SK-N-SH (cell line): ENCODE measurements at regions not wholly inside any gene's neighbourhood (a gene's known extent, or its start where the extent isn't known, plus 50 kb on each side); places are given as distances from the start of the nearest gene placed in this dataset.

Experiments used
- CTCF ChIA-PET: fragments of 300-600, 350-600 bp; formaldehyde crosslinking; extraction: SDS; loops from one replicate; lab custom pipeline; 2021; lab: Yijun Ruan, JAX
- POLR2A ChIA-PET: fragments of 350-600 bp; sonication (Branson Sonifier 250); formaldehyde crosslinking; extraction: SDS; loops from one replicate; lab custom pipeline; 2020; ENCODE audit warnings: antibody characterized with exemption, inconsistent platforms; lab: Yijun Ruan, JAX
- DNase-seq: peaks from one replicate; pipeline ENCODE4 v3.0.0; 2012
- H2AFZ ChIP-seq: fragments of 200-600 bp; sonication (generic); 2 replicates; pipeline ENCODE4 v1.8.1; 2016; ENCODE audit warnings: antibody characterized with exemption, mild to moderate bottlenecking, low read depth
- H3F3A ChIP-seq: fragments of 200-600 bp; sonication (generic); replicated peaks from 2 replicates; pipeline ENCODE3; 2016; ENCODE audit warnings: antibody characterized with exemption, mild to moderate bottlenecking; ENCODE audit not compliant: insufficient read depth
- H3K27ac ChIP-seq, 2 experiments: fragments of 200-500 bp in 1 of 2; fragments of 200-600 bp in 1 of 2; sonication (Bioruptor generic) in 1 of 2; sonication (generic), shearing (Covaris generic) in 1 of 2; 2 replicates each; pipeline versions ENCODE4 v1.5.1 to v1.6.1; 2014 to 2016; ENCODE audit warnings: low read depth in 2 of 2, inconsistent platforms in 1 of 2, low read length in 1 of 2, mild to moderate bottlenecking in 1 of 2, mixed read lengths in 1 of 2
- H3K27me3 ChIP-seq: fragments of 200-600 bp; sonication (generic), shearing (Covaris generic); 2 replicates; pipeline ENCODE4 v1.6.1; 2016; ENCODE audit warnings: mixed run types; ENCODE audit not compliant: insufficient read depth
- H3K36me3 ChIP-seq, 2 experiments: fragments of 200-500 bp in 1 of 2; fragments of 200-600 bp in 1 of 2; sonication (Bioruptor generic) in 1 of 2; sonication (generic) in 1 of 2; replicated peaks in 1 of 2; 2 replicates each; pipeline versions ENCODE3 to v1.5.1; 2014 to 2016; ENCODE audit warnings: low read length in 1 of 2, mild to moderate bottlenecking in 1 of 2; ENCODE audit not compliant: insufficient read depth in 2 of 2, control insufficient read depth in 1 of 2
- H3K4me1 ChIP-seq, 2 experiments: fragments of 200-500 bp in 1 of 2; fragments of 200-600 bp in 1 of 2; sonication (Bioruptor generic) in 1 of 2; sonication (generic), shearing (Covaris generic) in 1 of 2; 2 replicates each; pipeline versions ENCODE4 v1.5.1 to v1.6.1; 2014 to 2016; ENCODE audit warnings: low read depth in 1 of 2, low read length in 1 of 2, mixed run types in 1 of 2; ENCODE audit not compliant: insufficient read depth in 2 of 2, control insufficient read depth in 1 of 2
- H3K4me2 ChIP-seq: fragments of 200-600 bp; sonication (generic), shearing (Covaris generic); 2 replicates; pipeline ENCODE4 v1.6.1; 2017; ENCODE audit warnings: mixed run types
- H3K4me3 ChIP-seq, 2 experiments: fragments of 200-500 bp in 1 of 2; fragments of 200-600 bp in 1 of 2; sonication (Bioruptor generic) in 1 of 2; sonication (generic), shearing (Covaris generic) in 1 of 2; 2 replicates each; pipeline versions ENCODE4 v1.5.1 to v1.8.1; 2014 to 2016; ENCODE audit warnings: low read depth in 2 of 2, inconsistent platforms in 1 of 2, low read length in 1 of 2, mild to moderate bottlenecking in 1 of 2, mixed read lengths in 1 of 2, moderate library complexity in 1 of 2
- H3K79me2 ChIP-seq: fragments of 200-600 bp; sonication (generic); 2 replicates; pipeline ENCODE4 v1.8.1; 2017; ENCODE audit warnings: mild to moderate bottlenecking; ENCODE audit not compliant: insufficient read depth
- H3K9ac ChIP-seq: fragments of 200-600 bp; sonication (generic); 2 replicates; pipeline ENCODE4 v1.6.1; 2017; ENCODE audit warnings: mixed run types
- H3K9me2 ChIP-seq: fragments of 200-600 bp; sonication (generic); 2 replicates; pipeline ENCODE4 v1.6.1; 2017; ENCODE audit warnings: mixed run types
- H3K9me3 ChIP-seq: fragments of 200-600 bp; sonication (generic); 2 replicates; pipeline ENCODE4 v1.6.1; 2017; ENCODE audit warnings: mixed run types, mild to moderate bottlenecking, moderate library complexity
- H4K20me1 ChIP-seq: fragments of 200-600 bp; sonication (generic); 2 replicates; pipeline ENCODE4 v1.6.1; 2017; ENCODE audit warnings: mild to moderate bottlenecking, mixed run types; ENCODE audit not compliant: insufficient read depth
- CHD2 ChIP-seq: fragments of 150-350 bp; IDR thresholded peaks from 2 replicates; pipeline ENCODE4 v1.6.1; 2018; ENCODE audit warnings: low read length; ENCODE audit not compliant: partially characterized antibody
- EP300 ChIP-seq, 2 experiments: IDR thresholded peaks; 2 replicates each; pipeline versions ENCODE4 v1.4.0 to v1.6.1; 2012; ENCODE audit warnings: borderline replicate concordance in 1 of 2, low read depth in 1 of 2, low read length in 1 of 2
- EZH2phosphoT487 ChIP-seq: fragments of 200-600 bp; sonication (generic); IDR thresholded peaks from 2 replicates; pipeline ENCODE4 v1.6.1; 2017; ENCODE audit warnings: low read depth, mixed run types, mild to moderate bottlenecking, antibody characterized with exemption, moderate library complexity, borderline replicate concordance
- FOSL2 ChIP-seq: IDR thresholded peaks from 2 replicates; pipeline ENCODE4 v1.4.0; 2012; ENCODE audit warnings: low read depth, mild to moderate bottlenecking, moderate library complexity, borderline replicate concordance
- FOXJ3 ChIP-seq: sonication (generic); formaldehyde crosslinking; IDR thresholded peaks from 2 replicates; pipeline ENCODE4 v1.5.1; 2020; ENCODE audit warnings: mild to moderate bottlenecking, missing genetic modification reagents
- FOXM1 ChIP-seq: IDR thresholded peaks from 2 replicates; pipeline ENCODE4 v1.4.0; 2012; ENCODE audit warnings: low read depth, mild to moderate bottlenecking
- GATA2 ChIP-seq: sonication (generic); formaldehyde crosslinking; IDR thresholded peaks from 2 replicates; pipeline ENCODE4 v1.5.0; 2020; ENCODE audit warnings: mild to moderate bottlenecking, missing genetic modification reagents
- MEF2A ChIP-seq: IDR thresholded peaks from 2 replicates; pipeline ENCODE4 v1.4.0; 2012; ENCODE audit warnings: low read depth, borderline replicate concordance
- MXI1 ChIP-seq: IDR thresholded peaks from 2 replicates; pipeline ENCODE4 v1.6.1; 2012; ENCODE audit warnings: mild to moderate bottlenecking, low read depth, low read length, improper control_type of control experiment
- NFIC ChIP-seq: IDR thresholded peaks from 2 replicates; pipeline ENCODE4 v1.4.0; 2012; ENCODE audit warnings: borderline replicate concordance
- PBX3 ChIP-seq: IDR thresholded peaks from 2 replicates; pipeline ENCODE4; 2012
- POLR2AphosphoS5 ChIP-seq: IDR thresholded peaks from 2 replicates; pipeline ENCODE4 v1.6.1; 2012; ENCODE audit warnings: low read depth, low read length
- RCOR1 ChIP-seq: fragments of 150-350 bp; IDR thresholded peaks from 2 replicates; pipeline ENCODE4 v1.6.1; 2017; ENCODE audit warnings: antibody characterized with exemption, low read length
- RFX5 ChIP-seq: IDR thresholded peaks from 2 replicates; pipeline ENCODE4 v1.6.1; 2012; ENCODE audit warnings: mild to moderate bottlenecking, improper control_type of control experiment, low read length
- TCF12 ChIP-seq: IDR thresholded peaks from 2 replicates; pipeline ENCODE4 v1.4.0; 2012
- USF1 ChIP-seq: IDR thresholded peaks from 2 replicates; pipeline ENCODE4 v1.4.0; 2012; ENCODE audit warnings: low read depth, borderline replicate concordance
- YY1 ChIP-seq: IDR thresholded peaks from 2 replicates; pipeline ENCODE4 v1.4.0; 2012; ENCODE audit warnings: low read depth, mild to moderate bottlenecking
- WGBS: methylation state at CpG from one replicate; pipeline ENCODE4 v1.1.6; 2017; ENCODE audit warnings: low lambda C conversion rate; 5-methylcytosine and 5-hydroxymethylcytosine counted together
- TF ChIP-seq, protein P1 (sequence below): IDR thresholded peaks from 2 replicates; pipeline ENCODE4 v1.6.1; 2012; ENCODE audit warnings: mild to moderate bottlenecking, low read depth, low read length, moderate library complexity

DNA sequence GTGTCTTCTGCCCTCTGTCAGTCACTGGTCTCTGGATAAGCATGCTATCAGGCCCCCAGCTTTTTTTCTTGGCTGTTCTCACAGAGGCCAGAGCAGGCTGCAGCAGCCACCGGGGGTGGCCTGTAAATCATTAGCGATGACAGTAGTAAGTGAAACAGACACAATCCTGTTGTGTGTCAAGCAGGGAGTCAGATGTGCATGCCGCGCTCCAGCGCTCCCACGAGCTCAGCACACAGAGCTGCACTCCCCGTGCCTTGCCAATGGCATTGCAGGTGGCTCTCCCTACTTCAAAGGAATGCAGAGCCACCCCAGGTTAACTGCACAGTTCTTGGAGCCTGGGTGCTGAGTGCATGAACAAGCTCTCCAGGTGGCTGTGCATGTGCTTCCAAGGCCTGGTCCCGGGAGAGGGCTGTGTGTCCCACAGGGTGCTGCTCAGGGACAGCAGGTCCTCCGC, 226.1 kb downstream of the GLRX3 start:
- TF ChIP-seq CHD2 (peak; percentile 87), FOSL2 (no peak), USF1 (no peak), RFX5 (no peak; the same call in 1 of the 2 replicates), POLR2AphosphoS5 (peak; percentile 31; the same call in 1 of the 2 replicates), EP300 (IDR thresholded peaks at IDR 0.05; ENCODE audit: borderline replicate concordance in 1 of 2, low read depth in 1 of 2, low read length in 1 of 2) (peak in 1 of 2 experiments; percentile 96; a peak in 2 of 4 replicates), TCF12 (peak; percentile 68), NFIC (no peak), MXI1 (no peak; the same call in 1 of the 2 replicates), EZH2phosphoT487 (no peak), FOXJ3 (CRISPR knock-in tag) (peak; percentile 75; the same call in 1 of the 2 replicates), YY1 (no peak), RCOR1 (peak; percentile 99), PBX3 (no peak; the same call in 1 of the 2 replicates), GATA2 (CRISPR knock-in tag) (peak; percentile 74), MEF2A (no peak), FOXM1 (no peak)
- TF ChIP-seq, protein P1, sequence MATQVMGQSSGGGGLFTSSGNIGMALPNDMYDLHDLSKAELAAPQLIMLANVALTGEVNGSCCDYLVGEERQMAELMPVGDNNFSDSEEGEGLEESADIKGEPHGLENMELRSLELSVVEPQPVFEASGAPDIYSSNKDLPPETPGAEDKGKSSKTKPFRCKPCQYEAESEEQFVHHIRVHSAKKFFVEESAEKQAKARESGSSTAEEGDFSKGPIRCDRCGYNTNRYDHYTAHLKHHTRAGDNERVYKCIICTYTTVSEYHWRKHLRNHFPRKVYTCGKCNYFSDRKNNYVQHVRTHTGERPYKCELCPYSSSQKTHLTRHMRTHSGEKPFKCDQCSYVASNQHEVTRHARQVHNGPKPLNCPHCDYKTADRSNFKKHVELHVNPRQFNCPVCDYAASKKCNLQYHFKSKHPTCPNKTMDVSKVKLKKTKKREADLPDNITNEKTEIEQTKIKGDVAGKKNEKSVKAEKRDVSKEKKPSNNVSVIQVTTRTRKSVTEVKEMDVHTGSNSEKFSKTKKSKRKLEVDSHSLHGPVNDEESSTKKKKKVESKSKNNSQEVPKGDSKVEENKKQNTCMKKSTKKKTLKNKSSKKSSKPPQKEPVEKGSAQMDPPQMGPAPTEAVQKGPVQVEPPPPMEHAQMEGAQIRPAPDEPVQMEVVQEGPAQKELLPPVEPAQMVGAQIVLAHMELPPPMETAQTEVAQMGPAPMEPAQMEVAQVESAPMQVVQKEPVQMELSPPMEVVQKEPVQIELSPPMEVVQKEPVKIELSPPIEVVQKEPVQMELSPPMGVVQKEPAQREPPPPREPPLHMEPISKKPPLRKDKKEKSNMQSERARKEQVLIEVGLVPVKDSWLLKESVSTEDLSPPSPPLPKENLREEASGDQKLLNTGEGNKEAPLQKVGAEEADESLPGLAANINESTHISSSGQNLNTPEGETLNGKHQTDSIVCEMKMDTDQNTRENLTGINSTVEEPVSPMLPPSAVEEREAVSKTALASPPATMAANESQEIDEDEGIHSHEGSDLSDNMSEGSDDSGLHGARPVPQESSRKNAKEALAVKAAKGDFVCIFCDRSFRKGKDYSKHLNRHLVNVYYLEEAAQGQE, result no peak
- H3K27ac ChIP-seq, result peak overlapping the region in 1 of 2 experiments; percentile 90; a peak in 2 of 4 replicates
- ChIA-PET POLR2A (no interaction called here), CTCF (interaction anchor here (0.7 to 2.3 kb wide), 11 partner anchors 11 to 1512 kb away, joined by 3 to 14 read pairs (median 5); no protein-coding TSS in a partner anchor)
- H3K4me3 ChIP-seq, result no peak overlapping the region
- H3K79me2 ChIP-seq, result no peaks in the 10 kb centered on the region
- no peaks in the 10 kb centered on the region for H3K36me3 ChIP-seq
- H3F3A ChIP-seq, result no peaks in the 10 kb centered on the region
- H3K4me2 ChIP-seq, result no peak overlapping the region
- peak; percentile 90 for DNase-seq
- no peak overlapping the region for H3K9ac ChIP-seq
- H4K20me1 ChIP-seq, result no peaks in the 10 kb centered on the region
- WGBS, result 0% methylated on average over 3 of the region's 9 CpGs
- no peaks in the 10 kb centered on the region for H3K9me2 ChIP-seq
- H2AFZ ChIP-seq, result no peak overlapping the region
- no peaks in the 10 kb centered on the region for H3K9me3 ChIP-seq
- H3K4me1 ChIP-seq, result peaks cover 0 to 47% of the 10 kb centered on the region in 2 experiments; a peak in 2 of 4 replicates
- no peaks in the 10 kb centered on the region for H3K27me3 ChIP-seq
